Middle frontal gyrus (tissue), 1 donor: ENCODE measurements at regions not wholly inside any gene's neighbourhood (a gene's known extent, or its start where the extent isn't known, plus 50 kb on each side); places are given as distances from the start of the nearest gene placed in this dataset.
"Not testable (repeated sequence)": the region's sequence is repeated elsewhere in the genome, so short reads cannot be mapped to it uniquely, and the experiment has no call there.

Experiments used
- DNase-seq: peaks from one replicate; pipeline ENCODE4 v3.0.0-alpha.2; 2015; ENCODE audit warnings: low spot score; ENCODE audit errors: extremely low spot score

DNA sequence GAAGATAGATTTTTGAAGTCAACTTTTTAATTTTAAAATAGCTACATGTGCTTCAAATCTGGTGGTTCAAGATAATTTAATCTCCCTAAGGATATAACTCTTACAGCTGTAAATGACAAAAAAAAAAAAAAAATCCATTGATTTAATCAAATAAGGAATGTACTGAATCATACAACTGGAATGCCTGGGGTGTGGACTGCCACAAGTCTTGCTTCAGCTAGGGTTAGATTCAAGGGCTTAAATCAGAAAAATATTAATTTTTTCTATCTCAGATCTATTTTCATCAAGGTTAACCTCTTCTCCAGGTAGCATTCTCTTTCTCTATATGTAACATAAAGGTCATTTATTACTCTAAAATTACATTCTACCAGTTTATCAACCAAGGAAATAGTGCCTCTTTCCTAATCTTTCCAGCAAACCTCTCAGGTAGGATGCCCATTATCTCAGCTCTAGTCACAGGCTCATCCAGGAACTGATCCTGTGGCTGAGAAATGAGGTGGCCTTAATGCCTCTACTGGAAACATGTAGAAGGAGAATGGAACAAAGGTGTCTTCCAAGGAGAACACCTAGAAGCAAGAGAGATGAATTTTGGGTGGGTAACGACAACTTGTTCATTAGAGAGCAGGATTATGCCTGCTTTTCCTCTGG lies 466.9 kb downstream of the CBLN4 start:
- DNase-seq = no peak

DNA sequence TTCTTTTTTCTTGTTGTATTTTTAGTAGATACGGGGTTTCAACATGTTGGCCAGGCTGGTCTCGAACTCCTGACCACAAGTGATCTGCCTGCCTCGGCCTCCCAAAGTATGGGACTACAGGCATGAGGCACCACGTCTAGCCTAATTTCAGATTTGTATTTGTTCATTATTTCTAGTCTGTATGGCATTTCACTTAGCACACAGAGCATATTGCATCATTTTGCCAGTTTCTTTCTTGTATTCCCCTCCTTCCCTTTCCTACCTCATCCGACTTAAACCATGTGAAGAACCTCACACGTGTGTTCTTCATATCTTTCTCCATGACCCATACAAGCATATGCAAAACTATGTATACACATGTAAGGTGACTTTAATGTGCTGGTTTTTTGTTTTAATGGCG lies 470.0 kb downstream of the CBLN4 start:
- no peak for DNase-seq

DNA sequence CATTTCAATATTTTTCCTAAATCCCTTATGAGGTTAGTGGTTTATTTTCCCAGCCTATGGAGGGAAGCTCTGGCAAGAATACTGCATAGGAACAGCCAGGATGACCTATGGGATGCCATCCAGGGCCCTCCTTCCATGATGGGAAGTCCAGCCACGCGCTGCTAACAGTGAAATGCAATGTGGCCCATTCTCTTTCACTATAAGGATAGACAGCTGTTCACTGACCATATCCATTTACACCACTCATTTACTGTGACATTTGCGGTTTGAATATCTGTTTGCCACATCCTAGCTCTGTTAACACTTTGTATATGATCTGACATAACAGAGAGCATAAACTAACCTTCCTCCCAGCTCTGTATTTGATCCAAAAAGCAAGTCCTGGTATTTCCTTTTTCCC lies 471.7 kb downstream of the CBLN4 start:
- DNase-seq = no peak

DNA sequence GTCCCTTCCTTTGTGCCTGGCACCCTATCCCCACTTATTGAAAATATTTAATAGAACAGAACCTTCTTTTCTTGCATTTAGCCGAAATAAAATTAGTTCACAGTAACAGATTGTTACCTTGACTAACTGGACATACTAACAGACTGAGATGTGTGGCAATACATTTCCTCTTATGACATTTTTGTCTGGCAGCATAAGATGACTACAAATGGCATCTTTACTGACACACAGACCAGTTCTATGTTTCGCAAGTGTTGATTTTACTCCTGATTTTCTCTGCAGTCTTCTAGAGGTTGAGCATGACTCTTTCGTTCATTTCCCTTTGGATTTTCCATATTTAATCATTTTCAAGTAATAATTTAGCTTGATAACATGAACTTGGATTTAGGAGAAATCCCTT lies 474.6 kb downstream of the CBLN4 start:
- DNase-seq = no peak

DNA sequence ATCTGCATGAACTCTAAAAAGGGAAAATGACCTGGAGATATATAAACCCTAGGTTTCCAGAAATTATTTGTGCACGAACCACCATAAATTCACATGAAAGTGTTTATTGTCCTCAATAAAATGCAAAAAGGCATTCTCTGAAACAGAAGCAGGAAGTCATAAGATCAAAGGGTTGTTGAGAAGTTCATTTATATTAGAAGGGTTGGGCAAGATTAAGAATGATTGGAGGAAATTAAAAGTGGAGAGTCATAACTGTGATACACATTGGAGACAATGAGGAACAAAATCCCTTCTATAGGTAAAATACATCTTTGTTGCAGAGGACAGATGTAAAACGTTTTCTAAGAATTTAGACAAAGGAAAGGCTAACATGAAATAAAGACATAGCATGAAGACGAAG lies 476.8 kb downstream of the CBLN4 start:
- no peak for DNase-seq

DNA sequence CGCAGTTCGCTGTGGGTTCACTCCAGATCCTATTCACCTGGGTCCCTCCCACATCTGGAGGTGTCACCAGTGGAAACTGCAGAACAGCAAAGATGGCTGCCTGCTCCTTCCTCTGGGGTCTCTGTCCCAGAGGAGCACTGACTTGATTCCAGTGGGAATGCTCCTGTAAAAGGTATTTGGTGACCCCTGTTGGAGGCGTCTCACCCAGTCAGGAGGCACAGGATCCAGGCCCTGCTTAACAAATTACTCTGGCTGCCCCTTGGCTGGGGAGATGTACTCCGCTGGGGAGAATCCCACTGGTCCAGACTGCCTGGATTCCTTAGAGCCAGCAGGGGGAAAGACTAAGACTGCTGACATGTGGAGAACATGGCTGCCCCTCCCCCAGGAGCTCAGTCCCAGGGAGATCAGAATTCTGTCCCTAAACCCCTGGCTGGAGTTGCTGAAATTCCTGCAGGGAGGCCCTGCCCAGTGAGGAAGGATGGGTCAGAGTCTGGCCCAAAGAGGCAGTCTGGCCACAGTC lies 483.0 kb downstream of the CBLN4 start:
- no peak for DNase-seq

DNA sequence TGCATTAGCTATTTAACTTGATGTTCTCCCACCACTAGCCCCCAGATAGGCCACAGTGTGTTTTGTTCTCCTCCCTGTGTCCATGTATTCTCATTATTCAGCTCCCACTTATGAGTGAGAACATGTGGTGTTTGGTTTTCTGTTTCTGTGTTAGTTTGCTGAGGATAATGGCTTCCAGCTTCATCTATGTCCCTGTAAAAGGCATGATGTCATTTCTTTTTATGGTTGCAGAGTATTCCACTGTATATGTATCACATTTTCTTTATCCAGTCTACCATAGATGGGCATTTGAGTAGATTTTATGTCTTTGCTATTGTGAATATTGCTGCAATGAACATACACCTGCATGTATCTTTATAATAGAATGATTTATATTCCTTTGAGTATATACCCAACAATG lies 487.7 kb downstream of the CBLN4 start:
- not testable (repeated sequence) for DNase-seq

DNA sequence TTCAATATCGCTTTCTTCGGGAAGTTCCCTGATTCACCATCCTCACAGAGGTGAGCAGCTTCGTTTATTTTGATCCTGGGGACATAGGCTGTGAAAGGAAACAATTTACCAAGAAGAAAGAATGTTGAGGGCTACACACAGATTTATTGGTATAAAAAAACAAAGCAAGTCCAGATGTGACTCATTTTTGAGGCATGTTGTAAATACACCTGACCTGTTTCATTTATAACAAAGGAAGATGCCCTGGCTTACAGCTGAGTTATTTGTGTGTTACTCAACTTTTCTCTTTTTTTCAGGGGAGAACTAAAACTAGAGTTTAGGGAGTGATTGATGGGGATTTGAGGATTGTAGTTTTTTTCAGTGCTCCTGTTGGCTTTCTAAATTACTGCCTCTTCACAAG lies 489.5 kb downstream of the CBLN4 start:
- DNase-seq = no peak

DNA sequence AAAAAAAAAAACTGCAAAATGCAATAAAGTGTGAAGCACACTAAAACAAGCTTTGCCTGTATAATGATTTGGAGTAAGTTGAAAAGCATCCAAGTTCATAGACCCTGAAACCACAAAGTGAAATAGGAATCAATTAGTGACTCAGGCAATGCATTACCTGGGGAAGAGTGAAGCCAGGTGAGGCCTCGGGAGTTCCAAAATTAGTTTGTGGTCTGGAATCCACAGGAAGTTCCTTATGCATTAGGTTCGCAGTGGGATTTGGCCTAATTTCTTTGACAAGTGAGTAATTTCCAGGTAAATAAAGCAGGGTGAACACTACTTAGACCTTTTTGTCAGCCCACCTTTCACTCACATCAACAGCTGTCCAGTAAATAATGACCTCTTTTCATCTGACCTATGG lies 490.8 kb downstream of the CBLN4 start:
- DNase-seq = no peak

DNA sequence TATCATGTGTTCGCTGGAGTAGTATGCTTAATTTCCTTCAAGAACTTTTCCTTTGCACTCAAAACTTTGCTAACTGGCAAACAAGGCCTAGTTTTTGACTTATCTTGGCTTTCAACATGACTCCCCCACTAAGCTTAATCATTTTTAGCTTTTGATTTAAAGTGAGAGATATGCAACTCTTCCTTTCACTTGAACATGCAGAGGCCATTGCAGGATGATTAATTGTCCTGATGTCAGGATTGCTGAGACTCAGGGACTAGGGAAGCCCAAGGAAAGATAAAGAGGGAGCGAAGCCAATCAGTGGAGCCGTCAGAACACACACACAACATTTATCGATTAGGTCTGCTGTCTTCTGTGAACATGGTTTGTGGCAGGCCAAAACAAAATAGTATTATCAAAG lies 491.4 kb downstream of the CBLN4 start:
- no peak for DNase-seq

DNA sequence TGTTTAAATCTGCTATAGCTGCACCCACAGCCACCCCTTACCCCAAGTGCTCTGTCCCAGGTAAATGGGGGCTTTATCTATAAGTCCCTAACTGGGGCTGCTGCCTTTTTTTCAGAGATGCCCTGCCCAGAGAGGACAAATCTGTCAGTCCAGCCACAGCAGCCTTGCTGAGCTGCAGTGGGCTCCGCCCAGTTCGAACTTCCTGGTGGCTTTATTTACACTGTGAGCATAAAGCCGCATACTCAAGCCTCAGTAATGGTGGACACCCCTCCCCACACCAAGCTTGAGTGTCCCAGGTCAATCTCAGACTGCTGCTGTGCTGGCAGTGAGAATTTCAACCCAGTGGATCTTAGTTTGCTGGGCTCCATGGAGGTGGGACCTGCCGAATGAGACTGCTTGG lies 505.2 kb downstream of the CBLN4 start:
- DNase-seq = no peak

DNA sequence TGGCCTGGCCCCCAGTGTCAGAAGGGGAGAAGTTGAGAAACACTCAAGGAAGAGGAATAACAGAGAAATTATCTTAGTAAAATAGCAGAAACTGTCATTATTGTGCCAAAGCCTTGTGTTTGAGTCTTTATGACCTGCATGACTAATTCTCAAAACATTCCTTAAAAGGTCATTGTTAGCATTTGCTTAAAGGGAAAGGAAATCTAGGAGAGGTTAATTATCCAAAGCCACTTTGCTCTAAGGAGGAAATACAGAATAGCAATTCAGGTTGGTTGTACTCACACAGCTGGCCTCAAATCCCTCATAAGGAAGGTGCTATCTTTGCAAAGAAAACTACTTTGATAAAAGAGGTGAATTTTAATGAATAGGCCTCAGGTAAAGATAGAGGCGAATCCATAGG lies 516.7 kb downstream of the CBLN4 start:
- no peak for DNase-seq

DNA sequence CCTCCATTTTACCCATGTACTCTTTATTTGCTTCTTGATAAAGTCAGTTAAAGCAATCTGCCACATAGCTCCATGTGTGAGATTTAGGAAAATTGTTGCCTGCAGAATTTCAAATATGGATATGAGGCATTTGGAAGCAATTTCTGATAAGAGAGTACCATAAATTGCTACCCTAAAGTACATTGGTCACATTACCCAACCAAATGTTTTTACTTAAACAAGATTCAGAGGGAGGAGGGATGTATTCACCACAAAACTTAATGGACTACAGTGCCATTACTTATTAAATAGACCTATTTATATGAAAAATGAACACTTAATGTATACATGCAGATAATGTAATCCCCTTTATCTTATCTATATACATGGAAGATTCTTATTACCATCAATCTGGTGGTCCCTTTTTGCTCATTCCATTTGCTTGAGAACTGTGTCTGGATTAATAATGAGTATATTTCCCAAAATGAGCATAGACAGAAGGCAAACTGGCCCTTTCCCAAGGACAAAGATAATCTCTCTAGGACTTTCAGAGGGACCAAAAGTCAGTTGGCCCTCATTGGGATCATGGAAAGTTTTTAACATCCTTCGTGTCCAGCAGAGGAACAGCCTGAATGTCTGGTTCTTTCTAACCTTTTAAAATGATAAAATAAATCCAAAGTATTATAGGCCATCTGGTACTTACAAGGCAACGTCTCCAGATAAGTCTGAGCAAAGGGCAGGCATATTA lies 526.4 kb downstream of the CBLN4 start:
- no peak for DNase-seq

DNA sequence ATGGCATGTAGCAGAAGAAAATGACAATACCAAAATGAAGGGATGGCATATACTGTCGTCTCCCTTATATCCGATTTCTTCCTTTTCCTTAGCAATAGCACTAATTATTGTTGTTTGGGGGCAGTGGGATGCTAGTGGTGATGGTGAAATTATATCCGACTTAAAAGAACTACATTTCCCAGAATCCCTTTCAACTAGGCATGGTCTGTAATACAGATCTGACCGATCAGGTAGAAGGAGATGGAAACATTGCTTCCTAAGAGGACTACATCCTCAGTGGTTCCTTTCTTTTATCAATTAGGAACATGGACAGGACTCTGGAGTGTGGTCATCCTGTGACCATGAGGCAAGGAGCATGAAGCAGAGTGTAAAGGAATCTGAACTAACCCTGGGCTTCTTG lies 532.6 kb downstream of the CBLN4 start:
- no peak for DNase-seq

DNA sequence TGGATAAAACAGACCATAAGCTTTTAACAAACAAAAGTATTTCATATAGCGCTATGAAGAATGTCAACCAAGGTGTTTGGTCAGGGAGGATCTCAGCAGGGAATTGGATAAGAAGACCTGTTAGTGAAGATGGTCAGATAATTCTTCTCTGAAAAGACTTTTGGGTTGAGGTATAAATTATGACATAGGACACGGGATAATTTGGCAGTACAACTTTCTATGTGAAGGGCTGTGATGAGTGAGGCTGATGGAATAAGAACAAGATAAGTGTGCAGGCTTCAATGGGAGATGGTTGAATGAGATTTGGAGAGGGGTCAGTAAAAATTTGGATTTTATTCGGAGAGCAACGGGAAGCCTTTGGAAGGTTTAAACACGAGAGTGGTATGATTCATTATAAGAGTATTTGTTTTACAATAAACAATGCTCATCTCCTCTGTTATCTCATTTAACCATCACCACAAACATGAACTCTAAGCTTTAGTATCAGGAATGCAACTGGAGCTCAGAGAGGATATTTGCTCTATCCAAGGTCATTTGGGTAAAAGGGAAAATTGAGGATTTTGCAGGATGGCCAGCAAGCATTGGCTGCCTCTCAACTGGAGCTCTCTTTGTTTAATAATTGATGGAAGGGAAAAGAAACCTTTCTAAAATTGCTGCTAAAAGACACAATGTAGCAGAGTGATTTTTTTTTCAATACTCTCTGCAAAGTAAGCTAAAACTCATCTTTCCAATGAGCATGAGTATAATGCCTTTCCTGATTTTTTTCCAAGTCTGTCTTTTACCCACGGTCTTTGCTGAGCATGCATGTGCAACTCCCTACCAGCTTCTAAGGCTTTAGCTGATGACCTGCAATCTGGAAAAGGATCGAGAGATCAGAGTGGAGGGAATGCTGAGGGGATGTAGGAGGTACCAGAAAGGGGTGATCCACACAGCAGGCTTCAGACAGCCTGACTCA lies 534.0 kb downstream of the CBLN4 start:
- DNase-seq = no peak

DNA sequence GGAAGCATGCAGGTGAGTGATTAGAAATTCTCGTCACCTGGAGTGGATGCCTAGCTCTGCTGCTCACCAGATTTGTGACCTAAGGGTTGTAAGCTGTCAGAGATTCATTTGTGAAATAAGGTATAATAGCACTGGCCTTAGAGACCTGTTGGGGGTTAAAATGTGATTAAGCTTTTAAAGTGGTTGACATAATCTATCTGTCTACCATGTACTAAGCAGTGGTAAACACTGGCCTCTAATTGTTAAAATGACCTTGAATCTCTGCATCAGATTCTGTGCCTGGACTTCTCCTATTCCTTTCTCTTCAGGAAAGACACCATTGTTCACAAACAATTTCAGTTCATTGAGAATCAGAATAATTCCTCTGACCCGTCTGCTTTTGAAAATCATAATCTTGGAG lies 536.2 kb downstream of the CBLN4 start:
- no peak for DNase-seq

DNA sequence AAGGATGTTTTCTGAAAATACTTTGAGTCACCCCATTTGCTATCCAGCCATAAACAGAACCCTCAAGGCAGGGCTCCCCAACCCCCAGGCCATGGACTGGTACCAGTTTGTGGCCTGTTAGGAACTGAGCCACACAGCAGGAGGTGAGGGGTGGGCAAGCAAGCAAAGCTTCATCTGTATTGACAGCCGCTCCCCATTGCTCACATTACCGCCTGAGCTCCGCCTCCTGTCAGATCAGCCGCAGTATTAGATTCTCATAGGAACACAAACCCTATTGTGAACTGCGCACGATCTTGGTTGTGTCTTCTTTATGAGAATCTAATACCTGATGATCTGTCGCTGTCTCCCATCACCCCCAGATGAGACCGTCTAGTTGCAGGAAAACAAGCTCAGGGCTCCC lies 543.8 kb downstream of the CBLN4 start:
- no peak for DNase-seq

DNA sequence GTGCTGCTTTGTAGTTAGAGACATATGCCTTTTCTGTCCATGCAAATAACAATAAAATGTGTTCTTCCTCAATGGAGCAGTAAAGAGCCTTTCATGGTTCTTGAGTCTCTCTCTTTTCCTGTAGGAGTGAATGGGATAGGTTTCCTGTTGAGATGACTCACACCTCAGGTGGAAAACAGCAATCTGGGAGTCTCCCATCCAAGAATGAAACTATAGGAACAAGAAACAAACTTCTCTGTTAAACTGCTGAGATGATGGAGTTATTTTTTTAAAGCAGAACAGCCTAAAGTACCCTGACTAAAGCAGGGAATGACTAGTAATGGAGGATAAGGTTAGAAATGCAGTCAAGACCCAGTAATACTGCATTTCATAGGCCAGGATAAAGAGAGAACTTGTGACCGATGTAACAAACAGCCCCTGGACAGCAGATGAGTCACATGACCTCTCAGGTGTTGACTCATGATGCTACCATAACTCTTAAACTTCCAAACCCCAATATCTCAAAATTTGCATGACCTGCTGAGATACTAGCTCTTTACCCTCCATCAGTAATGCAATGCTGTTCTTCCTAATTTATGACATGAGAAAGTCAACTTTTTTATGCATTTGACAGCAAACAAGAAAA lies 548.9 kb downstream of the CBLN4 start:
- no peak for DNase-seq

DNA sequence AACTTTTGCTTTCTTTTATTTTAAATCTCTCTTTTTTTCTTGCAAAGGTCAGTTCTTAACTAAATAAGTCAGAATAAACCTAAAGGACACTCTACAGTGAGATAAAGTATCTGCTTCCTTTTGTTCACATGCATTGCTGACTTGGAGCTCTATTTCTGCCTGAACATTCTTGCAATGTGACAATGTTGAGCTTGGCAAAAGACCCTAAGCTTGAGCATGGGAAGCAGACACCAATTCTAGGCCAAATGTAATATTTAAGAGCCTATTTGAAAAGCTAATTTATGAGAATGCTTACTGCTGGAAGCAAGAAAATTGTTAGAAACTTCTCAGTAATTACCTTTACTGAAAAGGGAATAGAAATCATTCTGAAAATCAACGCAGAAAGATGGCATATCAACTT lies 556.2 kb downstream of the CBLN4 start:
- DNase-seq = no peak

DNA sequence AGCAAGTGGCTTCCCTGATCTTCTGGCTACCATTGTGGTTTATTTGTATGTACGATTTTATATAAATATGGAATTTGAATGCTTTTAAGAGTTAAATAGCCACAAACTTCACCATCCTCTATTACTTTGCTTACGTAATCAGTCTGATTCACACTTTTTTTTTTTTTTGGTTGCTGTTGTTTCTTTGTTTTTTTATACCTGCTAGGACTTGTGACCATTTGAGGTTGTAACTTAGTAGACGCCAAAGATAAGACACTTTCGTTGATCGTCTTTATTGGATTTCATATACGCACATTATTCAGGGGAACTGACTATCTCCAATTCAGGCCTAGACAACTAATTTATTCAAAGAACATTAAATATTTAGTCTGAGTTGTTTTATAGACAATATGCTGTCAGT lies 559.0 kb downstream of the CBLN4 start:
- no peak for DNase-seq

DNA sequence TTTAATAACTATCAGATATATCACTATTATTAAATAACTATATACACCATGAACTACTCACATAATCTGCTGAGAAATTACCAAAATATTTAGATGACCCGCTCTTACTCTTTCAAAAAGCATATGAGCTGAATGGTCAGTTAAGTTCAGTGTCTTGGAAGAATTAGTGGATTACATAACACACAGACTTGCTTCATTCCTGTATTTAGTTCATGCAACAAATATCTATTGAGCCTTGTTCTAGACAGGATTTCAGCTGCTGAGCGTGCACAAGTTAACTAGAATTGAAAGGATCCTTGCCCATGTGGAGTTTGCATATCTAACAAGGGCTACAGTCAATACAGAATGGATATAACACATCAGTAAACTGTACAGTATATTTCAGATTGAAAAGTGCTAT lies 566.2 kb downstream of the CBLN4 start:
- no peak for DNase-seq
